ENCODE measurements at regions not wholly inside any gene's neighbourhood (a gene's known extent, or its start where the extent isn't known, plus 50 kb on each side); places are given as distances from the start of the nearest gene placed in this dataset.

DNA sequence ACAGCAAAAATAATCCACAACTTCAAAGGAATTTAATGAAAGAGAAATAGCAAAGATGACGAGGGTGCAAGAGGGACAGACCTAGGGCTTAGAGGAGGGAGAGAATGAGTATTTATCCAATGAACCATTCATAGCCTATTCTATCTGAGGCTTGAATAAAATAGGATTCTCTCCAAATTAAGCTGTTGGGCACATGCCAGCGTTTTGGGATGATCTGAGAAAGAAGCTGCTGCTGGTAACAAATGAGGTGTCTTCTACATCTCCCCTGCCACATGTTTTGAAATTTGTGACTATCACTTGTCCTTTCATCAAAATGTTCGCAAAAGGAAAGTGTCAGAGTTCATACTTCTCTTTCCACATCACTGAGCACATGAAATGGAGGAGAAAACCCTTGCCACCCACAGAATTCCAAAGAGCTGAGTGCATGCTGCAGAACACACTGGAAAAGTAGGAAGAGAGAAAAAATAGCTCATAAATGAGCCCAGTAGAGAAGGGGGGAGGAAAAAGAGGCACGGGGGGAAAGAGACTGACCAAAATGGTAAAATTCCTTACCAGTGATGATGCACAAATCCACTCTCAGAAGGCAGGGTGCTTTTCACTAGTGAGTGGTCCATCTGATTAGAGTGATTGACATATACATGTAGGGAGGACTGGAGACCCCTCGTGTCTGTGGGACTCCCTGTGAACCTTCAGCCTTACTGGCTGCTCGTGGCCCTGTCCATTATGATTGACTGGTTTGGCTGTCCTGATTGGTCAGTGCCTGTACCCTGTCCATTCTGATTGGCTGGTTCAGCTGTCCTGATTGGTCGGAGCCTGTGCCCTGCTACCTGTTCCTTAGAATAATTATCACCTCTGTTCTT lies 180.5 kb downstream of the OGFRL1 start:
- Mint-ChIP-seq H3K4me1 (ENCODE audit: low read depth) (peaks cover 43% of the 10 kb centered on the region), H3K27ac (peak overlapping the region; percentile 87), H3K27me3 (ENCODE audit: insufficient read depth) (peaks cover 6% of the 10 kb centered on the region; the same call in 1 of the 2 replicates), H3K36me3 (ENCODE audit: low read depth) (peaks cover 38% of the 10 kb centered on the region), H3K4me3 (peak overlapping the region; percentile 80), H3K9me3 (peaks cover 42% of the 10 kb centered on the region)
- TF ChIP-seq, protein P1, sequence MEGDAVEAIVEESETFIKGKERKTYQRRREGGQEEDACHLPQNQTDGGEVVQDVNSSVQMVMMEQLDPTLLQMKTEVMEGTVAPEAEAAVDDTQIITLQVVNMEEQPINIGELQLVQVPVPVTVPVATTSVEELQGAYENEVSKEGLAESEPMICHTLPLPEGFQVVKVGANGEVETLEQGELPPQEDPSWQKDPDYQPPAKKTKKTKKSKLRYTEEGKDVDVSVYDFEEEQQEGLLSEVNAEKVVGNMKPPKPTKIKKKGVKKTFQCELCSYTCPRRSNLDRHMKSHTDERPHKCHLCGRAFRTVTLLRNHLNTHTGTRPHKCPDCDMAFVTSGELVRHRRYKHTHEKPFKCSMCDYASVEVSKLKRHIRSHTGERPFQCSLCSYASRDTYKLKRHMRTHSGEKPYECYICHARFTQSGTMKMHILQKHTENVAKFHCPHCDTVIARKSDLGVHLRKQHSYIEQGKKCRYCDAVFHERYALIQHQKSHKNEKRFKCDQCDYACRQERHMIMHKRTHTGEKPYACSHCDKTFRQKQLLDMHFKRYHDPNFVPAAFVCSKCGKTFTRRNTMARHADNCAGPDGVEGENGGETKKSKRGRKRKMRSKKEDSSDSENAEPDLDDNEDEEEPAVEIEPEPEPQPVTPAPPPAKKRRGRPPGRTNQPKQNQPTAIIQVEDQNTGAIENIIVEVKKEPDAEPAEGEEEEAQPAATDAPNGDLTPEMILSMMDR (IDR thresholded peaks at IDR 0.05): no peak
- DNase-seq: peak; percentile 90

DNA sequence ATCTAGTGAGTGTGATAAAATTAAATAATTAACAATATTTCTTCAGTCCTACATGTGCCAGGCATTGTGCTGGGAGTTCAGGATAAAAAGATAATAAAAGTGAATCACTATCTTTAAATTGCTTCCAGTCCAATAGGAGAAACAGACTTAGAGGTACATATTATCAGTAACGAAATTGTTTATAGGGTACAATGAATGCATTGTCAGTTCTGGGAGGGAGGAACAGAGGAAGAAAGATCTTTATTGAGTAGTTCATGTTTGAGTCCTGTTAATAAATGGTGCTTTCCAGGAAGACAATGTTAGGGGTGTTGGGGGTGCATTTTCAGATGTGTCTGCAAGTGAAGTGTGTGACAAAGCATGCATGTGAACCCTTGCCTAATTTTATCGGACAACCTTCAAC lies 183.1 kb downstream of the OGFRL1 start:
- no peak for DNase-seq
- Mint-ChIP-seq H3K4me3 (no peak overlapping the region), H3K27me3 (ENCODE audit: insufficient read depth) (peaks cover 6% of the 10 kb centered on the region; the same call in 1 of the 2 replicates), H3K27ac (no peak overlapping the region), H3K9me3 (peaks cover 17% of the 10 kb centered on the region), H3K4me1 (ENCODE audit: low read depth) (peaks cover 55% of the 10 kb centered on the region), H3K36me3 (ENCODE audit: low read depth) (peaks cover 13% of the 10 kb centered on the region)
- TF ChIP-seq, protein P1 (IDR thresholded peaks at IDR 0.05): no peak

DNA sequence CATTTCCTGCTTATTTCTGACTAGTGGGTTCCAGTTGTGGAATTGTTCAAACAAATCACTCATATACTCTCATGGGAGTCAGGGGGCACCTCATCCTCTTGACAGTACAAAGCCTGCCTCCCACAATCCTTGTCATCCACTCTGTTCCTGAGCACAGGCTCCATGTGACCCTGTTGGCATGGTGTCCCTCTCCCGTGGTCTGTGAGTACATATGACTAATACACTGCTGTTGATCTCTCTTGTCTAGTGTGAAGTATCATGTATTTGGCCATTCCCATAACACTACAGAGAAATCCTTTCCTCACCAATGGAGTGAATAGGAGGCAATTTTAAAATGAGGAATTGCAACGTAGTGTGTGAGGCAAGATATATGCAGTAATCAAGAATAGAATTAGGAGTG lies 185.3 kb downstream of the OGFRL1 start:
- Mint-ChIP-seq H3K27ac (peak overlapping the region; percentile 77), H3K9me3 (peaks cover 15% of the 10 kb centered on the region), H3K27me3 (ENCODE audit: insufficient read depth) (peaks cover 6% of the 10 kb centered on the region; the same call in 1 of the 2 replicates), H3K4me1 (ENCODE audit: low read depth) (peaks cover 63% of the 10 kb centered on the region), H3K36me3 (ENCODE audit: low read depth) (peaks cover 12% of the 10 kb centered on the region), H3K4me3 (no peak overlapping the region)
- DNase-seq: peak; percentile 87
- TF ChIP-seq, protein P1 (IDR thresholded peaks at IDR 0.05): no peak

DNA sequence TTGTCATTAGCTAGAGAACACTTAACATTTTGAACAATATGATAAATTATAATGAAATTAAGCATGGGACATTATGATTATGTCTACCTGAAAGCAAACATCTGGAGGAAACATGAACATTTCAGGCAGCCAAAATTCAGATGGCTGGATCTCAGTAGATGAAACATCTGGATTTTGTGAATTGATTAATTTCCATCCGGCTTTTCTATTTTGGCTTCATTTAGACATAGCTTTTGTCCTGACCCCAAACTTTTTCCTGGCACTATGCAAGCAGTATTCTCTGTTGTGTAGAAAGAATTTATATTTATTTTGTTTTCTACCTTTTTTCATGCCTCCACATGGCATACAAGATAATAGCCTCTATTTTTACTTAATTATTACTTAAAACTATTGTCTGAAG lies 186.3 kb downstream of the OGFRL1 start:
- Mint-ChIP-seq H3K9me3 (peaks cover 10% of the 10 kb centered on the region), H3K27me3 (ENCODE audit: insufficient read depth) (peaks cover under 1% of the 10 kb centered on the region; the same call in 1 of the 2 replicates), H3K36me3 (ENCODE audit: low read depth) (peaks cover 10% of the 10 kb centered on the region), H3K4me3 (no peak overlapping the region), H3K27ac (no peak overlapping the region), H3K4me1 (ENCODE audit: low read depth) (peaks cover 63% of the 10 kb centered on the region)
- DNase-seq: no peak
- TF ChIP-seq, protein P1 (IDR thresholded peaks at IDR 0.05): no peak

DNA sequence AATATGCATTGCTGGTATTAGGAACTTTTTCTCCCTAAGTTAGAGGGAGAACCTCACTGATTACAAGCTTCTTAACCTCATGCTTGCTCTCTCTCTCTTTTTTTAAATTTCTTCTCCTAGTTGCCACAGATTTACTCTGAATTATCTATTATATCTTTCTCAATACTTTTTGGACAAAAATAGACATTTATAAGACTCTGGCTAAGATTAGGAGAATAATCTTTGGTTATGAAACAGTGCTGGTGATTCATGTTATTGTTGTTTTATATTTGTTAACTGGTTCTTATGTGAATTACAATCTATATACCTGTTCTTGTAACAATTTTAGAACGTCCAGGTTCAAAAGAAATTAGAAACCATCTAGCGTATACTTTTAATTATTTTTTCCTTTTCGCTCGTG lies 187.8 kb downstream of the OGFRL1 start:
- H3K9me3 Mint-ChIP-seq: no peaks in the 10 kb centered on the region
- TF ChIP-seq, protein P1 (IDR thresholded peaks at IDR 0.05): no peak
- H3K27ac Mint-ChIP-seq: peak overlapping the region; percentile 53
- H3K36me3 Mint-ChIP-seq (ENCODE audit: low read depth): no peaks in the 10 kb centered on the region
- DNase-seq: no peak
- H3K4me1 Mint-ChIP-seq (ENCODE audit: low read depth): peaks cover 75% of the 10 kb centered on the region
- H3K27me3 Mint-ChIP-seq (ENCODE audit: insufficient read depth): no peaks in the 10 kb centered on the region
- no peak overlapping the region for H3K4me3 Mint-ChIP-seq
